ENCODE measurements at regions not wholly inside any gene's neighbourhood (a gene's known extent, or its start where the extent isn't known, plus 50 kb on each side); places are given as distances from the start of the nearest gene placed in this dataset.
"Not testable (repeated sequence)": the region's sequence is repeated elsewhere in the genome, so short reads cannot be mapped to it uniquely, and the experiment has no call there.

DNA sequence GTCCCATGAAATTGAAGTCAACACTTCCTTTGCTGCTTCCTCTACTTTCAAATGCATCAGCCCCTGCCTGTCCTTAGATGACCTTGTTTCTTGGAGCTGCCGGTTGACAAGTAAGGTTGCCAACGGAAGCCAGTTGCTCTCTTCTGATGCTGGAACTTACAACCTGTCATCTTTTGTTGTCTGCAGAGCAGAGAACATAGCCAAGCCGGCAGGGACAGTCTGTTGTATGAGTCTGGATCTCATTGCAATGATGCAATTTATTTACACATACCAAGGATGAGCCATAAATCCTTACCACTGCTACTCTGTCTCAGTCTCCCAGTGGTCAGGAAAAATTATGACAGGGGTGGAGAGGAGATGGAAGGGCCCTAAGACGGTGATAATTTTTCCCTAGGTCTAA lies 151.4 kb downstream of the BLID start (continued):
- TF ChIP-seq, protein P1, sequence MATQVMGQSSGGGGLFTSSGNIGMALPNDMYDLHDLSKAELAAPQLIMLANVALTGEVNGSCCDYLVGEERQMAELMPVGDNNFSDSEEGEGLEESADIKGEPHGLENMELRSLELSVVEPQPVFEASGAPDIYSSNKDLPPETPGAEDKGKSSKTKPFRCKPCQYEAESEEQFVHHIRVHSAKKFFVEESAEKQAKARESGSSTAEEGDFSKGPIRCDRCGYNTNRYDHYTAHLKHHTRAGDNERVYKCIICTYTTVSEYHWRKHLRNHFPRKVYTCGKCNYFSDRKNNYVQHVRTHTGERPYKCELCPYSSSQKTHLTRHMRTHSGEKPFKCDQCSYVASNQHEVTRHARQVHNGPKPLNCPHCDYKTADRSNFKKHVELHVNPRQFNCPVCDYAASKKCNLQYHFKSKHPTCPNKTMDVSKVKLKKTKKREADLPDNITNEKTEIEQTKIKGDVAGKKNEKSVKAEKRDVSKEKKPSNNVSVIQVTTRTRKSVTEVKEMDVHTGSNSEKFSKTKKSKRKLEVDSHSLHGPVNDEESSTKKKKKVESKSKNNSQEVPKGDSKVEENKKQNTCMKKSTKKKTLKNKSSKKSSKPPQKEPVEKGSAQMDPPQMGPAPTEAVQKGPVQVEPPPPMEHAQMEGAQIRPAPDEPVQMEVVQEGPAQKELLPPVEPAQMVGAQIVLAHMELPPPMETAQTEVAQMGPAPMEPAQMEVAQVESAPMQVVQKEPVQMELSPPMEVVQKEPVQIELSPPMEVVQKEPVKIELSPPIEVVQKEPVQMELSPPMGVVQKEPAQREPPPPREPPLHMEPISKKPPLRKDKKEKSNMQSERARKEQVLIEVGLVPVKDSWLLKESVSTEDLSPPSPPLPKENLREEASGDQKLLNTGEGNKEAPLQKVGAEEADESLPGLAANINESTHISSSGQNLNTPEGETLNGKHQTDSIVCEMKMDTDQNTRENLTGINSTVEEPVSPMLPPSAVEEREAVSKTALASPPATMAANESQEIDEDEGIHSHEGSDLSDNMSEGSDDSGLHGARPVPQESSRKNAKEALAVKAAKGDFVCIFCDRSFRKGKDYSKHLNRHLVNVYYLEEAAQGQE (IDR thresholded peaks at IDR 0.05; ENCODE audit: low read depth, low read length) = no peak
- TF ChIP-seq FOXM1 (IDR thresholded peaks at IDR 0.05; ENCODE audit: low read depth) (no peak), RFX5 (IDR thresholded peaks at IDR 0.05; ENCODE audit: low read length) (no peak), CHD2 (IDR thresholded peaks at IDR 0.05; ENCODE audit: low read length, partially characterized antibody) (no peak)

DNA sequence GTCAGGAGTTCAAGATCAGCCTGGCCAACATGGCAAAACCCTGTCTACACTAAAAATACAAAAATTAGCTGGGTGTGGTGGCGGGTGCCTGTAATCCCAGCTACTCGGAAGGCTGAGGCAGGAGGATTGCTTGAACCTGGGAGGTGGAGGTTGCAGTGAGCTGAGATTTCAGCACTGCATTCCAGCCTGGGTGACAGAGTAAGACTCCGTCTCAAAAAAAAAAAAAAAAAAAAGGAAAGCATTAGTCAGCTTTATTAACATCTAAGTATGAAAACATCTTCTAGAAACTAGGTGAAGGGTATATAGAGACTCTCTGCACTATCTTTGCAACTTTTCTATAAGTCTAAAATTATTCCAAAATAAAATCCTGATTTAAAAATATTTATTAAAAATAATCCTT lies 152.2 kb downstream of the BLID start:
- H3F3A ChIP-seq (replicated peaks; ENCODE audit: insufficient read depth); H3K4me3 ChIP-seq (ENCODE audit: low read depth in 2 of 2, low read length in 1 of 2); POLR2A ChIA-PET; DNase-seq; H3K79me2 ChIP-seq (ENCODE audit: insufficient read depth); H3K9me3 ChIP-seq; H3K9ac ChIP-seq; H3K9me2 ChIP-seq; H3K4me2 ChIP-seq; H2AFZ ChIP-seq (ENCODE audit: low read depth); H4K20me1 ChIP-seq (ENCODE audit: insufficient read depth); H3K36me3 ChIP-seq (replicated peaks in 1 of 2; ENCODE audit: control insufficient read depth in 1 of 2, insufficient read depth in 2 of 2, low read length in 1 of 2); H3K27me3 ChIP-seq (ENCODE audit: insufficient read depth): not testable (repeated sequence)
- CTCF ChIA-PET = interaction anchor here (1.0 kb wide), 1 partner anchor 542 kb away, joined by 3 read pairs; no protein-coding TSS in a partner anchor
- WGBS (ENCODE audit: low lambda C conversion rate) = 78% methylated on average over 3 of the region's 3 CpGs
- H3K4me1 ChIP-seq (ENCODE audit: control insufficient read depth in 1 of 2, insufficient read depth in 2 of 2, low read depth in 1 of 2, low read length in 1 of 2) = peaks cover 11 to 15% of the 10 kb centered on the region in 2 experiments
- H3K27ac ChIP-seq (ENCODE audit: low read depth in 2 of 2, low read length in 1 of 2) = peak overlapping the region; percentile 46 to 84; a peak in 2 of 4 replicates

DNA sequence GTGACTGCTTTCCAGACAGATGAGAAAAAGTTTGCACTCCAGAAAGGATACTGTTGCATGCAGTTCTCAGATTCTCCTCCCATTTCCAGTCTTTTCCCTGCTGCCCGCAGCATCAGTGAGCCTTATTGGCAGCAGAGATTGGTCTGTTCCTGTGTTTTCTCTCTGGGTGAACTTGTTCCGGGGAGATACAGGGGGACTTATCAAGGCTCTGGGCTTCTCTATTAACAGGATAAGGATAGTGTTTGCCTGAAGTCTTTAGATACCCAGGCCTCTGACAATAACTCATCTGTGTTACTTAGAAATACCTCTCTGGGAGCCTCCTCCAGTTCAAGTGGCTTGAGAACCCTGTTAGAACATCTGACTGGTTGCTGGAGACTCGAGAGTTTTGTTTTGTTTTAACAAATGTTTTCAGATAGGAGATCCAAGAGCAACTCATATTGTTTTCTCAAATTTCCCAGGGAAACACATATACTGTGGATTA lies 154.7 kb downstream of the BLID start:
- ChIA-PET CTCF (no interaction called here), POLR2A (no interaction called here)
- Histone ChIP-seq H3K4me3 (ENCODE audit: low read depth in 2 of 2, low read length in 1 of 2) (no peak overlapping the region), H3K36me3 (replicated peaks in 1 of 2; ENCODE audit: control insufficient read depth in 1 of 2, insufficient read depth in 2 of 2, low read length in 1 of 2) (no peaks in the 10 kb centered on the region), H3K4me1 (ENCODE audit: control insufficient read depth in 1 of 2, insufficient read depth in 2 of 2, low read depth in 1 of 2, low read length in 1 of 2) (peaks cover 14 to 15% of the 10 kb centered on the region in 2 experiments), H3K4me2 (no peak overlapping the region), H3K79me2 (ENCODE audit: insufficient read depth) (no peaks in the 10 kb centered on the region), H2AFZ (ENCODE audit: low read depth) (peak overlapping the region; percentile 37; the same call in 1 of the 2 replicates), H3K9me3 (no peaks in the 10 kb centered on the region), H3K27me3 (ENCODE audit: insufficient read depth) (no peaks in the 10 kb centered on the region), H3K9me2 (no peaks in the 10 kb centered on the region), H3F3A (replicated peaks; ENCODE audit: insufficient read depth) (peaks cover 6% of the 10 kb centered on the region), H3K9ac (no peak overlapping the region), H3K27ac (ENCODE audit: low read depth in 2 of 2, low read length in 1 of 2) (no peak overlapping the region; a peak in 1 of 4 replicates), H4K20me1 (ENCODE audit: insufficient read depth) (no peaks in the 10 kb centered on the region)
- no peak for DNase-seq
- TF ChIP-seq, protein P2, sequence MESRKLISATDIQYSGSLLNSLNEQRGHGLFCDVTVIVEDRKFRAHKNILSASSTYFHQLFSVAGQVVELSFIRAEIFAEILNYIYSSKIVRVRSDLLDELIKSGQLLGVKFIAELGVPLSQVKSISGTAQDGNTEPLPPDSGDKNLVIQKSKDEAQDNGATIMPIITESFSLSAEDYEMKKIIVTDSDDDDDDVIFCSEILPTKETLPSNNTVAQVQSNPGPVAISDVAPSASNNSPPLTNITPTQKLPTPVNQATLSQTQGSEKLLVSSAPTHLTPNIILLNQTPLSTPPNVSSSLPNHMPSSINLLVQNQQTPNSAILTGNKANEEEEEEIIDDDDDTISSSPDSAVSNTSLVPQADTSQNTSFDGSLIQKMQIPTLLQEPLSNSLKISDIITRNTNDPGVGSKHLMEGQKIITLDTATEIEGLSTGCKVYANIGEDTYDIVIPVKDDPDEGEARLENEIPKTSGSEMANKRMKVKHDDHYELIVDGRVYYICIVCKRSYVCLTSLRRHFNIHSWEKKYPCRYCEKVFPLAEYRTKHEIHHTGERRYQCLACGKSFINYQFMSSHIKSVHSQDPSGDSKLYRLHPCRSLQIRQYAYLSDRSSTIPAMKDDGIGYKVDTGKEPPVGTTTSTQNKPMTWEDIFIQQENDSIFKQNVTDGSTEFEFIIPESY (IDR thresholded peaks at IDR 0.05; ENCODE audit: borderline replicate concordance, low read depth) = no peak
- no peak for TF ChIP-seq YY1 (IDR thresholded peaks at IDR 0.05; ENCODE audit: low read depth)
- TF ChIP-seq NFIC (IDR thresholded peaks at IDR 0.05; ENCODE audit: borderline replicate concordance) = no peak
- TF ChIP-seq NRF1 (IDR thresholded peaks at IDR 0.05; ENCODE audit: low read depth, low read length) = no peak
- TF ChIP-seq, protein P3, sequence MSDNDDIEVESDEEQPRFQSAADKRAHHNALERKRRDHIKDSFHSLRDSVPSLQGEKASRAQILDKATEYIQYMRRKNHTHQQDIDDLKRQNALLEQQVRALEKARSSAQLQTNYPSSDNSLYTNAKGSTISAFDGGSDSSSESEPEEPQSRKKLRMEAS (IDR thresholded peaks at IDR 0.05; ENCODE audit: low read depth) = no peak
- TF ChIP-seq ELF1 (IDR thresholded peaks at IDR 0.05) = no peak
- no peak for TF ChIP-seq POLR2AphosphoS5 (IDR thresholded peaks at IDR 0.05; ENCODE audit: low read depth, low read length)
- TF ChIP-seq RAD21 (IDR thresholded peaks at IDR 0.05; ENCODE audit: low read length) = no peak
- TF ChIP-seq EP300 (IDR thresholded peaks at IDR 0.05; ENCODE audit: borderline replicate concordance in 1 of 2, low read depth in 1 of 2, low read length in 1 of 2) = no peak
- no peak for TF ChIP-seq TAF1 (IDR thresholded peaks at IDR 0.05; ENCODE audit: borderline replicate concordance, low read depth, low read length)
- no peak for TF ChIP-seq TEAD4 (IDR thresholded peaks at IDR 0.05; ENCODE audit: borderline replicate concordance, insufficient read depth)
- no peak for TF ChIP-seq EZH2phosphoT487 (IDR thresholded peaks at IDR 0.05; ENCODE audit: borderline replicate concordance, low read depth)
- no peak for TF ChIP-seq RFX5 (IDR thresholded peaks at IDR 0.05; ENCODE audit: low read length)
- no peak for TF ChIP-seq TCF12 (IDR thresholded peaks at IDR 0.05)
- 83% methylated on average over 3 of the region's 3 CpGs for WGBS (ENCODE audit: low lambda C conversion rate)
